ENCODE measurements at regions not wholly inside any gene's neighbourhood (a gene's known extent, or its start where the extent isn't known, plus 50 kb on each side); places are given as distances from the start of the nearest gene placed in this dataset.

- TF ChIP-seq CTCF (IDR thresholded peaks at IDR 0.05), result no peak
- no peak for TF ChIP-seq POLR2A (IDR thresholded peaks at IDR 0.05)
- TF ChIP-seq POLR2AphosphoS5 (IDR thresholded peaks at IDR 0.05), result no peak
Observed at GRCh38 chr21:25107708-25108107, 499.6 kb downstream of the MRPL39 start.
